Naive thymus-derived CD8-positive, alpha-beta T cell (primary cell): ENCODE measurements at regions not wholly inside any gene's neighbourhood (a gene's known extent, or its start where the extent isn't known, plus 50 kb on each side); places are given as distances from the start of the nearest gene placed in this dataset.
"Not testable (repeated sequence)": the region's sequence is repeated elsewhere in the genome, so short reads cannot be mapped to it uniquely, and the experiment has no call there.

ENCODE experiments used
- ATAC-seq, 2 donors: fragments of 150-1000 bp; cut with Tn5 transposase in 1 of 2; sonication (Bioruptor Pico), chemical (Tn5 transposase) in 1 of 2; 1 replicate in 1 of 2; 2 replicates in 1 of 2; pipeline ENCODE4 v1.10.0; 2021; ENCODE audit warnings: mild to moderate bottlenecking in 2 of 2, moderate library complexity in 2 of 2
- POLR2A ChIA-PET: fragments of 350-600 bp; sonication (Branson Sonifier 250); formaldehyde crosslinking; loops from one replicate; lab custom pipeline; 2021; ENCODE audit warnings: antibody characterized with exemption; lab: Charles Lee
- DNase-seq, 10 donors: peaks; one replicate each; pipeline versions ENCODE4 v3.0.0 to v3.0.0-alpha.2; 2020 to 2022
- H3K27ac Mint-ChIP-seq, 10 donors: one replicate each; pipeline ENCODE4 v1.8.0; 2020 to 2022; ENCODE audit warnings: mild to moderate bottlenecking in 10 of 10, mixed read lengths in 10 of 10, moderate library complexity in 4 of 10, inconsistent platforms in 1 of 10
- H3K27me3 Mint-ChIP-seq, 5 donors: one replicate each; pipeline ENCODE4 v1.8.0; 2021 to 2022; ENCODE audit warnings: mixed read lengths in 5 of 5
- H3K36me3 Mint-ChIP-seq, 3 donors: one replicate each; pipeline ENCODE4 v1.8.0; 2020 to 2022; ENCODE audit warnings: mixed read lengths in 3 of 3, mild to moderate bottlenecking in 2 of 3, inconsistent platforms in 1 of 3
- H3K4me1 Mint-ChIP-seq, 4 donors: one replicate each; pipeline ENCODE4 v1.8.0; 2021 to 2022; ENCODE audit warnings: mixed read lengths in 4 of 4
- H3K4me3 Mint-ChIP-seq, 10 donors: one replicate each; pipeline ENCODE4 v1.8.0; 2020 to 2022; ENCODE audit warnings: mild to moderate bottlenecking in 10 of 10, mixed read lengths in 10 of 10, moderate library complexity in 6 of 10, inconsistent platforms in 1 of 10
- H3K9me3 Mint-ChIP-seq, 9 donors: one replicate each; pipeline ENCODE4 v1.8.0; 2020 to 2022; ENCODE audit warnings: mixed read lengths in 9 of 9, mild to moderate bottlenecking in 3 of 9, inconsistent platforms in 1 of 9, moderate library complexity in 1 of 9

DNA sequence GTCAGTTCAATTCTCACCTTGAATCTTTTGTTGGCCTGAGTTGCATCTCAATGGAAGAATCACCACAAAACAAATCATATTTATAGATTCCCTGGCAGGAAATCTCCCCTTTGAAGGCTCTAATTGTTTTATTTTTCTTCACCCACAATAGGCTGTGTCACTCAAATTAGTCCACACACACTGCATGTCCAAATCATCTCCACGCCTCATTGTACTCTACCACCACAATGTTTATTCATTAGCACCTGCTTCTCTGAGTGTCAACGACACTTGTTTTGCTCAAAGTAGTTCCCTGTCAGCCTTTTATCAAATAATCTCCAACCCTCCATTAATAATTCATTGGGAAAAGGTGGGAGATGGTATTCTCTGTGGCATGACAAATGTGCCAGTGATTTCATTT is 164.3 kb downstream of the ABCC12 start:
- POLR2A ChIA-PET: no interaction called here

DNA sequence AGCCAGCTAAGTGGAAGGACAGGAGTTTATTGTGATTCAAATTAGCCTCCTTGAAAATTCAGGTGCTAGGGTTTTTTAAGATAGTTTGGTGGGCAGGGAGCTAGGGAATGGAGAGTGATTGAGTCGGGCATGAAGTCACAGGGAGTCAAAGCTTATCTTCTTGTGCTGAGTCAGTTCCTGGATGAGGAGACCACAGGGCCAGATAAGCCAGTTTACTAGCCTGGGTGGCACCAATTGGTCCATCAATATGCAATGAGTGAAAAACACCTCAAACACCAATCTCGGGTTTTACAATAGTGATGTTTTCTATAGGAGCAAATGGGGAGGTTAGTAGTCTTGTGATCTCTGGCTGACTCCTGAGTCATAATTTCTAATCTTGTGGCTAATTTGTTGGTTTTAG is 165.1 kb downstream of the ABCC12 start:
- DNase-seq (no peak), ATAC-seq (no peak)
- H3K4me1 Mint-ChIP-seq: no peaks in the 10 kb centered on the region
- peaks cover 0 to 8% (median 0%) of the 10 kb centered on the region in 3 donors for H3K36me3 Mint-ChIP-seq
- H3K27me3 Mint-ChIP-seq: peaks cover 0 to 15% (median 5%) of the 10 kb centered on the region in 5 donors
- POLR2A ChIA-PET: no interaction called here
- H3K4me3 Mint-ChIP-seq: no peak overlapping the region
- peaks cover 4 to 36% (median 12%) of the 10 kb centered on the region in 9 donors for H3K9me3 Mint-ChIP-seq
- H3K27ac Mint-ChIP-seq: no peak overlapping the region

More for the DNA sequence above, 164.3 kb downstream of the ABCC12 start:
- peaks cover 0 to 10% (median 5%) of the 10 kb centered on the region in 5 donors for H3K27me3 Mint-ChIP-seq
- H3K4me3 Mint-ChIP-seq: no peak overlapping the region
- DNase-seq (no peak), ATAC-seq (no peak)
- no peak overlapping the region for H3K27ac Mint-ChIP-seq
- H3K36me3 Mint-ChIP-seq: peaks cover 0 to 8% (median 0%) of the 10 kb centered on the region in 3 donors
- peaks cover 4 to 36% (median 10%) of the 10 kb centered on the region in 9 donors for H3K9me3 Mint-ChIP-seq
- H3K4me1 Mint-ChIP-seq: no peaks in the 10 kb centered on the region

DNA sequence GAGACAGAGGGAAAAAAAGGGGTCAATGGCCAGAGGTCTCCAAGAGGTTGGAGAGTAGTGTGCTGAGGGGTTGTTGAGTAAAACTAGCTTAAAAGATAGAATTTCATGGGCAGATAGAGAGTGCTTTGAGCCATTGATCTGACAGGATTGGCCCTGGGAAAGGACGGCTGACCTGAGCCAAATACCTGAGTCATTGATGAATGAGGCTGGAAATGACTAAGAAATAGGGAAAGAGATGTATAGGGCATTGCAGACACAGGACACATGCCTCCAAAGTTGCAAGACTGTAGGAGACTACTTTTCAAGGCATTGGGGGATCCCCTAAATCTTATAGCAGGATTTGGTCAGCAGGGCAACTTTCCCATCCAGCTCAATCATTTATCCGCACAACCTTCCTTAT is 168.7 kb downstream of the ABCC12 start:
- DNase-seq (no peak), ATAC-seq (no peak)
- H3K9me3 Mint-ChIP-seq: peaks cover 0 to 41% (median 8%) of the 10 kb centered on the region in 9 donors
- no peak overlapping the region for H3K27ac Mint-ChIP-seq
- no peak overlapping the region for H3K4me3 Mint-ChIP-seq
- POLR2A ChIA-PET: no interaction called here
- H3K27me3 Mint-ChIP-seq: peaks cover 2 to 42% (median 14%) of the 10 kb centered on the region in 5 donors
- peaks cover 0 to 3% (median 0%) of the 10 kb centered on the region in 3 donors for H3K36me3 Mint-ChIP-seq
- H3K4me1 Mint-ChIP-seq: no peaks in the 10 kb centered on the region

DNA sequence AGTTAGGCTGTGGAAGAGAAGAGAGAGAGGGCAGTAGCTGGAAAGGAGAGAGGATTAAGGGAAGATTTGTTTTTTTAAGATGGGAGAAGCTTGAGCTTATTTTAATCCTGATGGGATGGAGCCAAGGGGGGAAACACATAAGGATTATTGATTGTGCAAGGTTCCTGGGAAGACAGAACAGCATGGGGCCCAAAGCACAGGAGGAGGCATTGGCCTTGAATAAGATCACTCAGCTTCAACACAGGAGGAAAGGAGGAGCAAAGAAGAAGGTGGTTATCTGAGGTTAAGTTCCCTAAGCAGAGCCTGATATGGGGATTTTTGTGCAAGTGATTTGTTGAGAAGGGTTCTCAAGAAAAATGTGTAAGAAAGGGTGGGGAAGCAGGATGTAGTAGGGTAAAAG is 169.8 kb downstream of the ABCC12 start:
- Mint-ChIP-seq H3K36me3 (no peaks in the 10 kb centered on the region), H3K4me1 (no peaks in the 10 kb centered on the region), H3K27me3 (peaks cover 2 to 42% (median 17%) of the 10 kb centered on the region in 5 donors), H3K9me3 (peaks cover 0 to 37% (median 8%) of the 10 kb centered on the region in 9 donors), H3K4me3 (no peak overlapping the region), H3K27ac (no peak overlapping the region)
- POLR2A ChIA-PET: no interaction called here
- no peak for DNase-seq
- no peak for ATAC-seq

DNA sequence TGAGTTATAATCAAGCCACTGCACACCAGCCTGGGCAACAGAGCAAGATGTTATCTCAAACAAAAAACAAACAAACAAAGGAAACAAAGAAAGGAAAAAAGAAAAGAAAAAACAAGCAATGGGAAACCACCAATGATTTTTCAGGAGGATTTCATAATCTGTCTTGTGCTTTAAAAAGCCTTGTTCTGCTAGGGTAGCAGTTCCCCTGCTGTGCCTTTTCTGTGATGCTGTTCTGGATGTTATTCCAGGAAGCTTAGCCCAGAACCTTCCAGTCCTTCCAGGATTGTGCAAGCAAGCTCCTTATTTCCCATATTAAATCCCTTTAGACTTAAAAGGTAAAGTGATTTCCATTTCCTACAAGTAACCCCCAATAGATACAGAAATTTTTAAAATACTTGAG is 171.1 kb downstream of the ABCC12 start:
- ATAC-seq: no peak
- POLR2A ChIA-PET: no interaction called here
- Mint-ChIP-seq H3K4me3 (no peak overlapping the region), H3K36me3 (no peaks in the 10 kb centered on the region), H3K9me3 (peaks cover 0 to 25% (median 2%) of the 10 kb centered on the region in 9 donors), H3K27ac (no peak overlapping the region), H3K27me3 (peaks cover 5 to 45% (median 17%) of the 10 kb centered on the region in 5 donors), H3K4me1 (no peaks in the 10 kb centered on the region)
- no peak for DNase-seq

DNA sequence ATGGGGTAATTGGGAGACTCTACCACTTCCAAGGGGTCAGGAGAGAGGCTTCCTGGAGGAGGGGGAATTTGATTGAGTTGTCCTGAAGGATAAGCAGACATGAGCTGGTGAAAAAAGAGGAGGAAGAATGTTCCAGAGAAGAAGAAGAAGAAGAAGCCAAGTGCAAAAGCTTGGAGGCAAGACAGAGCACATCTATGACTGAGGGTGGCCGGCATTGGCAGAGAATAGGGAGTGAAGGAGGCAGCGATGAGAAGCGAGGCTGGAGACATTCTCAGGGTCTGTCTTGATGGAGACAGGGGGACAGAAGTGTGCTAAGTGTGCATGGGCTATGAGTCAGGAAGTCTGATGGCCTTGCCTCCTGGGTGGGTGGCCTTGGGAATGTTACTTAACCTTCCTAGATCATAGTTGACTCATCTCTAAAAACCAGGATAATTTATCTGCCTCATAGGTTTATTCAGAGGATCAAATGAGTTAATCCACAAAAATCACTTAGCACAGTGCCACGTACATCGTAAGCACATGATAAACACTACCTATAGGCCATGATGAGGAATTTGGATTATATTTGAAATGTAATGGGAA is 171.7 kb downstream of the ABCC12 start:
- DNase-seq (no peak), ATAC-seq (no peak)
- H3K27me3 Mint-ChIP-seq: peaks cover 5 to 51% (median 17%) of the 10 kb centered on the region in 5 donors
- H3K36me3 Mint-ChIP-seq: no peaks in the 10 kb centered on the region
- peaks cover 0 to 25% (median 0%) of the 10 kb centered on the region in 9 donors for H3K9me3 Mint-ChIP-seq
- H3K27ac Mint-ChIP-seq: peak overlapping the region in 1 of 10 donors; percentile 45
- H3K4me1 Mint-ChIP-seq: no peaks in the 10 kb centered on the region
- POLR2A ChIA-PET: no interaction called here
- H3K4me3 Mint-ChIP-seq: no peak overlapping the region

DNA sequence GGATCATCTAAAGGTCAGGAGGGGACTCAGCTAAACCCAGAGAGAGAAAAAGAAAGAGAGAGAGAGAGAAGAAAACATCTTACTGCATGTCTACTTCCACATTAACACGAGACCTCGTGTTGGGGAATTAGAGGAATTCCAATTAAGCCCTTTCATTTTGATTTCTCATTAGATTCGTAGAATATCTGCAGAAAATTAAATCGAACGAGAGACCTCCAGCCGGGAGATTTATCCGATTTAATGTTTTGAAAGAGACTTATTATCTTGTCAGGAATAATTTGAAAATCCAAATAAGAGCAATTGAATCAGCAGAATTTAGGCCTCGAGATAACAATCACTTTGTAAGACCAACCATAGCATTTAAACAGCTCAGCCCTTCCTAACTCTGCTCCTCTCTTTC is 175.6 kb downstream of the ABCC12 start:
- Mint-ChIP-seq H3K4me3 (no peak overlapping the region), H3K9me3 (peaks cover 0 to 4% (median 0%) of the 10 kb centered on the region in 9 donors), H3K27ac (no peak overlapping the region), H3K4me1 (no peaks in the 10 kb centered on the region), H3K36me3 (no peaks in the 10 kb centered on the region), H3K27me3 (peaks cover 5 to 32% (median 12%) of the 10 kb centered on the region in 5 donors)
- no peak for ATAC-seq
- no peak for DNase-seq
- POLR2A ChIA-PET: no interaction called here

DNA sequence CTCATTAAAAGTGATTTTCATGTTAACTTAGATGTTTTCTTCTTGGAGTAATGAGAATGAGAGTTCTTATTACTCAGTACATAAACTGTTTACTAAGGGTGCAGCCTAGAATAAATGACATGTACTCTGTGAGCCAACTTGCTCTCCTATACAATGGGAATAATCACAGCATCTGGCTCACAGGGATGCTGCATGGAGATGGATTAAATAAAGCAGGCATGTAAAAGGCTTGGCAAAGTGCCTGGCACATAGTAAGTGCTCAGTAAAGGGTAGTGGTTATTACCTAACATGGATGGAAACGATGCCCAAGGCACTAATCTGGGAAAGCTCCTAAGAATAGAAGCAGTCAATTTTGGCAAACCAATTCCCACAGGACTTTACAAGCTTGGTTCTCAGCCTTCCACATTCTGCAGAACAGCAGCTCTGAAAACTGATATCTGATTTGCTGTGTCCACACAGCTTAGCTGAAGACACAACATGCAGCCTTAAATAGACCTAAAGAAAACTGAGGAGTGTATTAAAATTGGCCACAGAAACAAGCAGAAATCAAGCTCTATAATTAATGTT is 176.1 kb downstream of the ABCC12 start:
- peaks cover 5 to 28% (median 9%) of the 10 kb centered on the region in 5 donors for H3K27me3 Mint-ChIP-seq
- ATAC-seq (no peak), DNase-seq (no peak)
- H3K36me3 Mint-ChIP-seq: no peaks in the 10 kb centered on the region
- POLR2A ChIA-PET: no interaction called here
- H3K4me1 Mint-ChIP-seq: no peaks in the 10 kb centered on the region
- H3K27ac Mint-ChIP-seq: no peak overlapping the region
- peaks cover 0 to 4% (median 0%) of the 10 kb centered on the region in 9 donors for H3K9me3 Mint-ChIP-seq
- no peak overlapping the region for H3K4me3 Mint-ChIP-seq

DNA sequence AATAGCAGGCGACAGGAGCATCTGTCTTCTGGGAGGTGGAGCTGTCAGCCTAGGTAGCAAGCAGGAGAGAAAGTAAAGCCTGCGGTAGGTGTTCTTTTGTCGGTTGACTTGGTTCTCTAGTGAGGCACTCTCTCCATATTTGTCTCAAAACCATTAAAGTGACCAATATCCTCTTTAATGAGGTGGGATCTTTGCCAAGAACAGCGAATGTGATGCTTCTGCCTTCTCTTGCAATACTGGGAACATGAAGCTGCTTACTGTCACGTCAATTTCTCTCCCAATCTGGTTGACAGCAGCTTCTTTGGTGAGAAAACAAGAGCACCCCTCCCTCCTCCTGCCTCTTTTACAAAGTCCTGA is 176.7 kb downstream of the ABCC12 start:
- peaks cover 5 to 26% (median 9%) of the 10 kb centered on the region in 5 donors for H3K27me3 Mint-ChIP-seq
- DNase-seq: no peak
- no peak overlapping the region for H3K4me3 Mint-ChIP-seq
- H3K4me1 Mint-ChIP-seq: no peaks in the 10 kb centered on the region
- H3K27ac Mint-ChIP-seq: no peak overlapping the region
- POLR2A ChIA-PET: no interaction called here
- H3K36me3 Mint-ChIP-seq: no peaks in the 10 kb centered on the region
- peaks cover 0 to 4% (median 0%) of the 10 kb centered on the region in 9 donors for H3K9me3 Mint-ChIP-seq
- no peak for ATAC-seq

DNA sequence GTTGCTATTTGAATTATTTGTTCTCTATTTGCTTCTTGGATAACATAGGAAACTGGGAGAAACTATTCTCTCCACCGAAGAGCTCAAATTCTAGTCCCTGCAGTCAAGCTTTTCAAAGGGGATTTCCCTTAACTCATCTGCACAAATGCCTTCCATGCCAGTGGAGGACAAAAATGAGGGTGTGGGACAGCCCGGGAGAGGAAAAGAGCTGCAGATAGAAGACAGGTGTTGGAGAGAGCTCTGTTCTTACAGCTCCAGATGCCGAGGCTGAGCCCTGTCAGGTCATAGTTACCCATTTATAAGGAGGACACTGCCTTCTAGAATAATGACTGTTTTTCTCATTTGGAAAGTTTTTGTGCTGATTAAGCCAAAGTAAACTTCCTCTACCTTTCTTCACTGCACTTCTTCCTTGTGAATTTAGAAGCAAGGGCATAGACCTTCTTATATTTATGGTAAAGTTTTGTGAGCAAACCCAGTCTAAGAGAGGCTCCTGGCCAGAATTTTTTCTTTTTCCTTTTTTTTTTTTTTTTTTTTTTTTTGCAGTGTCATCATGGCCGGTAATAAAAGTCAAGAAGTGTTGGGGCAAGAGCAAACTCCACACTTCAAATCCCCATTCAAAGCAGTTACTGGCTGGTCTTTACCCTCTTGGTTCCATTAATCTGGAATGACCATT is 177.2 kb downstream of the ABCC12 start:
- Mint-ChIP-seq H3K36me3 (no peaks in the 10 kb centered on the region), H3K4me1 (no peaks in the 10 kb centered on the region), H3K4me3 (no peak overlapping the region), H3K9me3 (peaks cover 0 to 3% (median 0%) of the 10 kb centered on the region in 9 donors), H3K27ac (no peak overlapping the region), H3K27me3 (peaks cover 4 to 21% (median 5%) of the 10 kb centered on the region in 5 donors)
- ATAC-seq (no peak), DNase-seq (no peak)
- POLR2A ChIA-PET: no interaction called here

DNA sequence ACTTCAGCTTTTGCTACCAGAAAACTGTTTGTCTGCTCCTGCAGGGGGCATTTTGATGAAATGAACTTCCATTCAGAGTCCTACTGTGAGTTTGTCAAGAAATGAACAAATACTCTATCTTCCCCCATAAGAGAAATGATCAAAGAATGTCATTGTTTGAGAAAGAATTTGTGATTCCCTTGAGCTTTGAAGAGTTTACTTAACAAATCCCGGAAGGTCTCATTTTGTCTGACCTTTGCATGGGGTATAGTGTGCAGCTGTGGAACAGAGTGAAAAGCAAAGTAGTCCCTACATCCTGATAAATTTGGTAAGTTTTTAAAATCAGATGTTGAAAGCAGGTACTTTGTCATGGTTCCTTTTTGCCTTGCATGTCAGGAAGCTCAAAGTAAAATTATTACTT is 178.0 kb downstream of the ABCC12 start:
- no peaks in the 10 kb centered on the region for H3K36me3 Mint-ChIP-seq
- no peaks in the 10 kb centered on the region for H3K4me1 Mint-ChIP-seq
- DNase-seq: no peak
- ATAC-seq: no peak
- H3K27ac Mint-ChIP-seq: no peak overlapping the region
- no peak overlapping the region for H3K4me3 Mint-ChIP-seq
- H3K27me3 Mint-ChIP-seq: peaks cover 3 to 19% (median 6%) of the 10 kb centered on the region in 5 donors
- H3K9me3 Mint-ChIP-seq: peaks cover 0 to 6% (median 0%) of the 10 kb centered on the region in 9 donors
- POLR2A ChIA-PET: no interaction called here

DNA sequence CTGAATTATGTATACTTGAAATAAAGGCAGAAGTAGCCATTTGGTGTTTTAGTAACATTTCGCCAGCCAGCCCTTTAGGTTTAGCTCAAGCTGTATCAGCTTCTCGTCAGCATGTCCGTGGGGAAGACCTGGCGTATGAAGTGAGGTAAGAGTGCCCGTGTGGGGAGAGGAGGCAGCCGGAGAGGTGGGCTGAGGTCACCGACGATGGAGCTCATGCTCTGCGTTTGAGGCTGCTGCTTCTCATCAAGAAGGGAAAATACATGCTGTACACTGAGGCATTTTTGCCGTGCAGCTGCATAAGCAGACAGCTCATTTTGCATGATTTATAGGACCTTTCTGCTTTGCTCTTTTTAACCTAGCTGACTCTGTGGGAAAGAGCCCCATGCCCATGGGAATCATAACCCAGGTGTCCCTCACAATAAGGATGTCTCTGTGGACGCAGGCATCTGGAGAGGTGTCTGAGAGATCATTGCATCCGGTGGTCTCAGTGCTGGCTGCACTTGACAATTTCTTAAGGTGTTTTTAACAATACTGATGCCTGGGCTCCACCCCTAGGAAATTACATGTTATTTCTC is 179.1 kb downstream of the ABCC12 start:
- ATAC-seq (no peak), DNase-seq (no peak)
- Mint-ChIP-seq H3K4me1 (no peaks in the 10 kb centered on the region), H3K36me3 (no peaks in the 10 kb centered on the region), H3K4me3 (no peak overlapping the region), H3K27ac (no peak overlapping the region), H3K27me3 (peaks cover 3 to 25% (median 8%) of the 10 kb centered on the region in 5 donors), H3K9me3 (peaks cover 0 to 13% (median 0%) of the 10 kb centered on the region in 9 donors)
- POLR2A ChIA-PET: no interaction called here

DNA sequence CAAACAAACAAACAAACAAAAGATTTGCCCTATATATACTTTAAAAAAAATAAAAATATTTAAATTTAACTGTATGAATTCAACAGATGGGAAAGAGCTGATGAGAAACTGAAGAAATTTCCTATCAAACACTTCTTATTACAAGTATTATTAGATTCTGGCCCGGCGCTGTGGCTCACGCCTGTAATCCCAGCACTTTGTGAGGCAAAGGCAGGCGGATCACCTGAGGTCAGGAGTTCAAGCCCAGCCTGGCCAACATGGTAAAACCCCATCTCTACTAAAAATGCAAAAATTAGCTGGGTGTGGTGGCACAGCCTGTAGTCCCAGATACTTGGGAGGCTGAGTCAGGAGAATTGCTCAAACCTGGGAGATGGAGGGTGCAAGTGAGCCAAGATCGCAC is 180.8 kb downstream of the ABCC12 start:
- ATAC-seq, DNase-seq, POLR2A ChIA-PET, H3K4me3 Mint-ChIP-seq, H3K36me3 Mint-ChIP-seq, H3K27ac Mint-ChIP-seq, H3K4me1 Mint-ChIP-seq: not testable (repeated sequence)
- Mint-ChIP-seq H3K27me3 (peaks cover 1 to 24% (median 8%) of the 10 kb centered on the region in 5 donors), H3K9me3 (peaks cover 0 to 22% (median 0%) of the 10 kb centered on the region in 9 donors)
